PFSK-1 (cell line): ENCODE measurements at regions not wholly inside any gene's neighbourhood (a gene's known extent, or its start where the extent isn't known, plus 50 kb on each side); places are given as distances from the start of the nearest gene placed in this dataset.

ENCODE experiments used
- POLR2AphosphoS5 ChIP-seq: IDR thresholded peaks from 2 replicates; pipeline ENCODE4 v1.6.1; 2012; ENCODE audit warnings: low read depth, mild to moderate bottlenecking, control low read depth, low read length, moderate library complexity
- TAF1 ChIP-seq: IDR thresholded peaks from 2 replicates; pipeline ENCODE4 v1.6.1; 2012; ENCODE audit warnings: low read length, control low read depth, borderline replicate concordance; ENCODE audit not compliant: insufficient read depth

DNA sequence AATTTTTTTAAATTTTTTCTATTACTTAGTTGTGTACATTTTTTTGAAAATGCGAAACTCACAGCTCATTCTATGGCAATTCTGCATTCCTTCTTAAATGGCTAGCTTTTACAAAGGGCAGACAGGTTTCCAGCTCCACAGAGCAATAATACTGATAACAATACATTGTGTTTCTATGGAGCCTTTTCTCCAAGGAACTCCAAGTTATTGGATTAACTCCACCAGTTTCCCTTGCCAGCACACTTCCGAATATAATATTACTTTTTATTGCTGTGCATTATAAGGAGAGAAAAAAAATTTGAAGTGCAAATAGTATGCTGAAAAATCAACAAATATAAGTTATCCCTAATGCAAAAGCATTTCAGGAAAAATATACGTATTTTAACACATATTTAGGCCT, 127.5 kb upstream of the PSMD7 start:
- TF ChIP-seq POLR2AphosphoS5 (no peak), TAF1 (no peak)
